Hepatocyte (in vitro differentiated cells): ENCODE measurements at regions not wholly inside any gene's neighbourhood (a gene's known extent, or its start where the extent isn't known, plus 50 kb on each side); places are given as distances from the start of the nearest gene placed in this dataset.

Source experiments
- CTCF ChIP-seq: fragments of 200-600 bp; sonication (generic); IDR thresholded peaks from 2 replicates; pipeline ENCODE4 v1.5.1; 2016; ENCODE audit warnings: antibody characterized with exemption, mild to moderate bottlenecking; ENCODE audit not compliant: poor library complexity
- EZH2 ChIP-seq: fragments of 200-600 bp; sonication (generic); IDR thresholded peaks from 2 replicates; pipeline ENCODE4 v1.6.1; 2016; ENCODE audit warnings: antibody characterized with exemption, mild to moderate bottlenecking, borderline replicate concordance
- EZH2phosphoT487 ChIP-seq: fragments of 200-600 bp; sonication (generic); IDR thresholded peaks from one replicate; pipeline ENCODE4 v1.6.1; 2018; ENCODE audit warnings: antibody characterized with exemption, mild to moderate bottlenecking, low read depth, moderate library complexity; ENCODE audit not compliant: unreplicated experiment, severe bottlenecking

DNA sequence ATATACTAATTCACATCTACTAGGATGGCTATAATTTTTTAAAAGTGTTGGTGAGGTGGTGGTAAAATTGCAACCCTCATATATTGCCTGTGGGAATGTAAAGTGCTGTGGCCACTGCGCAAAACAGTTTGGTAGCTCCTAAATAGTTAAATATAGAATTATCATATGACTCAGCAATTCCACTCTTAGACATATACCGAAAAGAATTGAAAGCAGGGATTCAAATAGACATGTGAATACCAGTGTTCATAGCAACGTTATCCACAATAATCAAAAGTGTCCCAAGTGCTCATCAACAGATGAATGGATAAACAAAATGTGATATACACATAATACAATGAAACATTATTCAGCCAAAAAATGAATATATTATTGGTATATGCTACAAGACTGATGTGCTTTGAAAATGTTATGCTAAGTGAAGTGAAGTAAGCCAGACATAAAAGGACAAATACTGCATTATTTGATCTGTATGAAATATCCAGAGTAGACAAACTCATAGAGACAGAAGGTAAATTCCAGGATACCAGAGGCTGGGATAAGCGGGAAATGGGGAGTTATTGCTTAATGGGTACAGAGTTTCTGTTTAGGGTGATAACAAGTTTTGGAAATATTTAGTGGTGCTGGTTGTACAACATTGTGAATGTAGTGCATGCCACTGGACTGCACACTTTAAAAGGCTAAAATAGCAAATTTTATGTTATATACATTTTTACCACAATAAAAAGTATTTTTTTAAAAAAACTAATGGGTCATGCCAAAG is 342.5 kb downstream of the SEC16B start:
- TF ChIP-seq CTCF (no peak), EZH2 (no peak), EZH2phosphoT487 (no peak)
